Fibroblast of villous mesenchyme (primary cell): ENCODE measurements at regions not wholly inside any gene's neighbourhood (a gene's known extent, or its start where the extent isn't known, plus 50 kb on each side); places are given as distances from the start of the nearest gene placed in this dataset. TPM values are rescaled to one million over a fixed set of nuclear protein-coding genes. Genes with fewer than 3 reads are reported as not detected.
"Not testable (repeated sequence)": the region's sequence is repeated elsewhere in the genome, so short reads cannot be mapped to it uniquely, and the experiment has no call there.

Experiments
- DNase-seq: peaks from one replicate; pipeline ENCODE4 v3.0.0-alpha.2; 2010; ENCODE audit warnings: low read depth
- H3K4me3 ChIP-seq: 2 replicates; pipeline ENCODE4 v1.5.1; 2011; ENCODE audit warnings: low read depth, mild to moderate bottlenecking, low read length
- CTCF ChIP-seq: IDR thresholded peaks from 2 replicates; pipeline ENCODE4 v1.5.1; 2012; ENCODE audit warnings: low read depth, mild to moderate bottlenecking, low read length; ENCODE audit not compliant: insufficient read depth
- small RNA-seq: library from RNA; depleted of rRNA; stranded (forward); fragments of <200 nt; gene quantifications from one replicate; pipeline ENCODE3, GENCODE V24; 2012

- TF ChIP-seq CTCF = no peak
- H3K4me3 ChIP-seq = no peak overlapping the region
- no peak for DNase-seq
Observed at GRCh38 chr4:115190529-115190928, 77.1 kb upstream of the NDST4 start.

GRCh38 chr4:115187136-115187535, 73.7 kb upstream of the NDST4 start:
- no peak overlapping the region for H3K4me3 ChIP-seq
- TF ChIP-seq CTCF = no peak
- no peak for DNase-seq

- not testable (repeated sequence) for DNase-seq, H3K4me3 ChIP-seq
Observed at GRCh38 chr4:115179438-115180062, 66.1 kb upstream of the NDST4 start.

GRCh38 chr4:115178687-115179086, 65.3 kb upstream of the NDST4 start:
- H3K4me3 ChIP-seq, DNase-seq: not testable (repeated sequence)

GRCh38 chr4:115171220-115171619, 57.8 kb upstream of the NDST4 start:
- no peak overlapping the region for H3K4me3 ChIP-seq
- no peak for DNase-seq
- TF ChIP-seq CTCF = no peak

GRCh38 chr4:115165503-115165902, 52.1 kb upstream of the NDST4 start:
- peak; percentile 3 for DNase-seq
- no peak for TF ChIP-seq CTCF
- no peak overlapping the region for H3K4me3 ChIP-seq

Small RNA genes in the stretch of these regions (small RNA-seq; reads per million reads assigned to genes)
- gene RNU6-119P = not detected
